ENCODE measurements at regions not wholly inside any gene's neighbourhood (a gene's known extent, or its start where the extent isn't known, plus 50 kb on each side); places are given as distances from the start of the nearest gene placed in this dataset.
"Not testable (repeated sequence)": the region's sequence is repeated elsewhere in the genome, so short reads cannot be mapped to it uniquely, and the experiment has no call there.

DNA sequence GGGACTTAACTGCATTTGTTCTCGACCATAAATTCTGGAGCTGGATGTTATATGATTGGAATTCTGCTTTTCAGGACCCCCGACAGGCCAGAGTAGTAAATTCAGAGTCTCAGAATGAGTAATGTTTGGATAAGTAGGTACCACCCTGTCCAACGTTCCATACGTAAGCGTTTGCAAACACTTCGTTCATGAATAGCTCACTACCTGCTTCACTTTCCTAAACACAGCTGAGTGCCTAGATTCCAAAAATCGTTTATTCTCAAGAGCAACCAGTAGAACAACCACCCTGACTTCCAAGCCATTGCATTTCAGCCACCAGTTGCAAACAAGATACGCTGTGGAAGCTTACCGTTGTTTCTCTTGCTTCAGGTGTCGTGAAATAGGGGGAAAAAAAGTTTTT lies 101.3 kb upstream of the DMRT1 start:
- DNase-seq (ENCODE audit: low read depth in 2 of 3, low spot score in 1 of 3), result no peak

DNA sequence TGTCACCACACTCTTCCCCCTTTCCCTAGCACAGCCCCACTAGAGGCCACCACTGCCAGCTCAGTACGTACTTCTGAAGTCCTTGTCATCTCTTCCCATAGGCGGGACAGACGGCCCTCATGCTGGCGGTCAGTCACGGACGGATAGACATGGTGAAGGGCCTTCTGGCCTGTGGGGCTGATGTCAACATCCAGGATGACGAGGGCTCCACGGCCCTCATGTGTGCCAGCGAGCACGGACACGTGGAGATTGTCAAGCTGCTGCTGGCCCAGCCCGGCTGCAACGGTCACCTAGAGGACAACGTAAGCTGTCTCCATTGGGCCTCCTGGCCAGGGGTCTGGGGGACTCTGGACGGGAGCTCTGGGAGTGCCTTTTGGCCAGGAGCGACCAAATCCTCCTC lies 99.4 kb upstream of the DMRT1 start:
- DNase-seq (ENCODE audit: low read depth in 2 of 3, low spot score in 1 of 3), result no peak

DNA sequence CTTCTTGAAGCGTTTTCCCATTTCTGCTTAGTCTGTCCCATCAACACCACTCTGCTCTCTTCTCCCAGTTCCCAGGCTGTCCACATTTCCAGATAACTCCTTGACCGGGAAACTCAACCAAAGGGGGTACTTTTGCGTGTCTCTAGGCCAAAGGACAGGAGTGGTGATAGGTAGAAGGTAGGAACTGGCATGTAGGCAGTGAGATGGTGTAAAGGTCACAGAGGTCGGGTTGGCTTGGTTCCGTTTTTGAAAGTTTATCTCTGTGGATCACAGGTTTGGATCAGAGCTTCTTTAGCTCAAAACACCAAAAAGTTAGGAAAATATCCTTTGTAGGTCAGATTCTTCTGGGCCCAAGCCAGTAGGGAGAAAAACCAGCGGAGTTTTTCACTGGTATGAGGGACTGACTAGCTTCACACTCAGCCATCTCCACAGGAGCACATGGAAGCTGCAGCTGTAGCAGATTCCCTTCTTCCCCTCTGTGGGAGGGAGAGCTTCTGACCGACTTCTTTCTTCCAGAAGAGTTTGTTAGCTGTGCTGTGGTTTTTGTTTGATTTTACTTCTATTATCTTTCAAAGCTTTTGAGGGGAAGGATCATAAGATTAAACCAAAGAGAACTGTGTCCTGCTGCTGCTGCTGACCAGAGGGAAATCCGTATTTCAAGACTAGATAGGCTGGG lies 98.4 kb upstream of the DMRT1 start:
- DNase-seq (ENCODE audit: low read depth in 2 of 3, low spot score in 1 of 3), result no peak

DNA sequence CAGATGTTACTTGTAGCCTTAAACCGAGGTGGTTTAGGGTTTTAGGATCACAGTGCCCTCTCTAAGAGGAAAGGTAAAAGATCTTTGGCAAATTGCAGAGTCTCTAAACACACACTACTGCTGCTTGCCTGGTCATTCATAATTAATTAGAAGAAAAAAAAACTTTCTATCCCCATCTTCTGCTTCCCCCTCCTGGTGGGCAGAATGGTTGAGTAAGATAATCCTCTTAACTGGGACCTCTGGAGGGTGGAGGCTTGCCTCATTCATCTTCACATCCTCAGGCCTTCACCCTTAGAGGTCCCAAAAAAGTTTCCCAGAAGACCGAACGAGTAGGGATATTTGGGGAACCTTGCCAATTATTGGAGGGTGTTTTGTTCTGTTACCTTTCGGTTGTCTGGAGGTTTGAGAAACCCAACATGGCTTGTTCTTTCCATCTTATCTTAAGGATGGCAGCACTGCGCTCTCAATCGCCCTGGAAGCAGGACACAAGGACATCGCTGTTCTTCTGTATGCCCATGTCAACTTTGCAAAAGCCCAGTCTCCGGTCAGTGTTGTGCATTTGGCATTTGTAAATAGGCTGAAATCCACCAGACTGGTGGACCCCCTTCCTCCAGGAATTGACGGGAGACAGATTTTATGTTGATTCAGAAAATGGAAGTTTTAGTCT lies 97.3 kb upstream of the DMRT1 start:
- DNase-seq (ENCODE audit: low read depth in 2 of 3, low spot score in 1 of 3), result no peak

DNA sequence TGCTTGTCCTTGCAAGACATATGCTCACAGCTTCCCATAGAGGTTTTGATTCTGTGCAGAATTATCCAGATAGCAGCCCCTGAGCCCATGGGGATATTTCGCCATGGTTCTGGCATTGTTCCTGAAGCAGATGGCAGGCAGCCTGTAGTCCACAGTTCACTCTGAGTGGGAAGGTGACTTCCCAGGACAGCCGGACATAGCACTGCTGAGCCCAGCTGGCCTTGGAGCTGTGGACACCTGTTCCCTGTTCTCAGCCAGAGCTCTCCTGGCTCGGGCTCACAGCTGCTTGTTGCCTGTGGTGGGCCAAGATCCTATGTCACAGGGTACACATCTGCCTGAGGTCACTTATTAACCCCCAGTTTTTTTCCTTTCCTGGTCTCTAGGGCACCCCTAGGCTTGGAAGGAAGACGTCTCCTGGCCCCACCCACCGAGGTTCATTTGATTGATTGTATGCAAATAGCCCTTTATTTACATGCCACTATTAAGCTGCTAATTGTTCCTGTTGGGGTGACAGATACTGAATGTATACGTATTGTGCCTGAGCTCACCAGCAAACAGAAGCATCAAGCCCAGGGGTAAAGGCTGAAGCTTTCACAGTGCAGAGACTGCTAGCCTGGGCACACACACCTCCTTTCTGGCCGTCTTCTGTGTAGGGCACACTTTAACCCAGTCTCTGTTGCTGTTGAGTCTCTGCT lies 96.6 kb upstream of the DMRT1 start:
- DNase-seq (ENCODE audit: low read depth in 2 of 3, low spot score in 1 of 3), result no peak

DNA sequence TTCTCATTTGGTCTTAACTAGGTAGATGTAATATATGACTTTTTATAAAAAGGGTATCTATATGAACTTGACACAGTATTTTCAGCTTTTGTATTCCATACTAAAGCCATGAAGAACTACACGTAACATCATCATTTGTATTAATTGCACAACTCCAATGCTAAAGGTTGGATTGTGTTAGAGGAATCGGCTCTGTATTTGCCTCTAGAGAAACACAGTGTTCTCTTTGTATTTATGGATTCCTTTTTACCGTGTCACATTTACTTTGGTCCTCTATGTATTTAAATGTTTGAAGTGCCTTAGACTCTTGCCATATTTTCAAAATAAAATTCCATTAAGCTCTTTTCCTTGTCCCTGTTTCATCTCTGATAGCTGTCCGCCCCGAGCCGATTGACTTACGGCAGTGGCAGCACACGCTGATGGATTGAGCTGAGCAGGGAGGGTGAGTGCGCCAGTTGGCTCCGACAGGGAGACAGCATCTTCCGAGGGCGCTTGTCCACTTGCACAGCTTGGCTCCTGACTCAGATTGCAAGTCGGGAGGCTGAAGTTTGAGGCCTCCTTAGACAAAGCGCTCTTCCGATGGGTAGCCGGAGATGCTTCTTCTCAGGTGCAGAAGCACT lies 95.6 kb upstream of the DMRT1 start:
- DNase-seq (ENCODE audit: low read depth in 2 of 3, low spot score in 1 of 3), result no peak

DNA sequence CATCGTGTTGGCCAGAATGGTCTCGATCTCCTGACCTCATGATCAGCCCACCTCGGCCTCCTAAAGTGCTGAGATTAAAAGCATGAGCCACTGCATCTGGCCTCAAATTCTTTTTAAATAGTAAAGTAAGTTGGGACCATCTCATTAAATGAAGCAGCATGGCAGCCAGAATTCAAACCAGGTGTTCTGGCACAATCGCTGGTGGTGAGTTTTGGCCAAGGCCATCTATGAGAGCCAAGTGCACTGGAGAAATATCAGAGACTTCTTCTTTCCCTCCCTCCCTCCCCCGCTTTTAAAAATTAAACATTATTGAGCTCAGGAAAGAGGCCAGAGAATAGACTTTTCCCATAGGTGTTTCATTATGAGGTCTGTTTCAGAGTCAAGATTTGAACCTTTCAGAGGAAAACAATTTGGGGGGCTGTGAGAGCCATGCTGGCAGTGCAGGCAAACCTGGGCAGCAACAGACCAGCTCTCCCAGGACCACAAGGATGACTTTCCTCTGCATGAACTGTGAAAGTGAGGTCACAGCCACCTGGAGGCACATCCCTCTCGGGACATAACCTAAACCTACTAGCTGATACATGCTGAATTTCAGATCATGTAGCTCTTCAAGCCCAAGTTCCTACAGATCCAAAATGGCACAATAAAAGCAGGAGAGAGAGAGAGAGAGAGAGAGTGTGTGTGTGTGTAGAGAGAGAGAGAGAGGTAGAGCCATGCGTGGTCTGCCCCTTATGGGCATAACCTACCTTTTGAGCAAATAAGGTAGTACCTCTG lies 94.6 kb upstream of the DMRT1 start:
- DNase-seq (ENCODE audit: low read depth in 2 of 3, low spot score in 1 of 3), result no peak

DNA sequence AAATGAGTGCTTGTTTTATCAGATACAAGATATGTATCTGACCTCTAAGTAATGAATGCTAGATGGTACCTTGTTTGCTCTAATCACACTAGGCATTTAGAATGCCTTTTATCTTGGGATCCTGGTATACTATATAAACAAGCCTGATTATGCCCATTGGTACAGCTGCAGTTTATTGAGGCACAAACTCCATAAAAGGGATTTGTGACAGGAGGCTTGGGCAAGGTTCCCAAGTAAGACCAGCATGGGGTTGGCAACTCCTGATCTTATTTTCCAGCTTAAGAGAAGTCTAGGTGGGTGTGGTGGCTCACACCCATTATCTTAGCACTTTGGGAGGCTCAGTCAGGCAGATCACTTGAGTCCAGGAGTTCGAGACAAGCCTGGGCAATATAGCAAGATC lies 93.9 kb upstream of the DMRT1 start:
- DNase-seq (ENCODE audit: low read depth in 2 of 3, low spot score in 1 of 3), result no peak

DNA sequence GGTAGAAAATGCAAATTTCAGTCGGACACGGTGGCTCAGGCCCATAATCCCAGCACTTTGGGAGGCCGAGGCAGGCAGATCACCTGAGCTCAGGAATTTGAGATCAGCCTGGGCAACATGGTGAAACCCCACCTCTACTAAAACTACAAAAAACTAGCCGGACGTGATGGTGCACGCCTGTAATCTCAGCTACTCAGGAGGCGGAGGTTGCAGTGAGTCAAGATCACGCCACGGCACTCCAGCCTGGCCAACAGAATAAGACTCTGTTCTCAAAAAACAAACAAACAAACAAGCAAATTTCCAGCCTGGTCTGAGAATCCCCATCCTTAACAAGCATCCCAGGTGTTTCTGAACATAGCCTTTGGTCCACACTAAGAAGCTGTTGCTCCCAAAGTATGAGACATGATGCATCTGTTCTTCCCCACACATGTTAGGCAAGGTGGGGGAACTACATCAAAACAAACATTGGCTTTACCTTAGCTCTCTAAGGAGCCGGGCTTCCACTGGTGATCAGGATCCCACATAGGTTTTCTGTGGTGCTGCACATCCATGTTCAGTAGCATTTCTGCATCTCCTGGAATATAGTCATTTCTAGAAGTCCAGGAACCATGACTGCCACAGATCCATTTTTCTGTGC lies 92.5 kb upstream of the DMRT1 start:
- DNase-seq (ENCODE audit: low read depth in 2 of 3, low spot score in 1 of 3), result no peak

DNA sequence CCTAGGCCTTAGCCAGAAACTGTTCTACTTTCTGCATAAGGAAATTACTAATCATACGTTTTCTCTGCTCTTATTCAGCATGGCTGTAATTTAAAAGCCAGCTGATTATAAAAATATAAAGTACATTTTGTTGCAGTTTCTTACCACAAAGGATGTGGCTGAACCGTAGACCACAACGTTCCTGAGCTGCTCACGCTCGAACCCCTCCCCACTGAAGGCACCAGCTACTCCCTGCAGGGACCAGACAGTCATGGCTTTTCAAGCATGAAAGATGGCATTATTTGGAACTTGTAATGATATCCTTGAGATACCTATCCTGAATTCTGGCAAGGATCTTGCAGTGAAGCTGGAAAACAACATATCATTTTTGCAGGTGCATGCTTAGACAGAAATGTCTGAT lies 91.8 kb upstream of the DMRT1 start:
- DNase-seq (ENCODE audit: low read depth in 2 of 3, low spot score in 1 of 3), result no peak

DNA sequence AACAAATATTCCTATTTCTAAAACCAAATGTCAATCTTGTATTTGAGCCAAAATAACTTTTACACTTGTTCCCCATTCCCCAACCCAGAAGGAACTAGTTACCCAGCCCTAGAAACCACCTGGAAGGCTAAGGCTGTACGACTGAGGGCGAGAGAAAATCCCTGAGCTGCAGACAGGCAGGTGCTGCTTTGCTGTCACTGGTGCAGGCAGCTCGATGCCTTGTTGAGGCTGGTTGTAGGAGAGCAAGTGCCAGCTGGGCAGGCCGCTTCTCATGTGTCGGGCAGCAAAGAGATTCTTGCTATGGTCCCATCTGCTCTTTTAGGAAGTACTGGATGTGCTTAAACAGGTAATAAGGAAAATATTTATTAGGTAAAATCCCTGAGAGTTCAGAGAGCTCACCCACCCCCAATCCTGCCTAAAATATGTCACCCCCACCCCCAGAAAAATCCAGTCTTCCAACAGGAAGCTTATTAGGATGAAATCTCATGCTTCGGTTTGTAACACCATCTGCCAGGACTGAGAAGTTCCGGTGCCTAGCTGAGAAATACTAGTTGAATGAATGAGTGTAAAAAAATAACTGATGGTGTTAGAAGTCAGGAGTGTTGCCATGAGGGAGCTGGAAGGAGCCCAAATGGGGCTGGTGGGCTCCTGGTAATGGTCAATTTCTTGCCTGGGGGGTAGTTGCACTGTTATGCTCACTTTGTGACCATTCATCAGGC lies 91.1 kb upstream of the DMRT1 start:
- DNase-seq (ENCODE audit: low read depth in 2 of 3, low spot score in 1 of 3), result no peak

DNA sequence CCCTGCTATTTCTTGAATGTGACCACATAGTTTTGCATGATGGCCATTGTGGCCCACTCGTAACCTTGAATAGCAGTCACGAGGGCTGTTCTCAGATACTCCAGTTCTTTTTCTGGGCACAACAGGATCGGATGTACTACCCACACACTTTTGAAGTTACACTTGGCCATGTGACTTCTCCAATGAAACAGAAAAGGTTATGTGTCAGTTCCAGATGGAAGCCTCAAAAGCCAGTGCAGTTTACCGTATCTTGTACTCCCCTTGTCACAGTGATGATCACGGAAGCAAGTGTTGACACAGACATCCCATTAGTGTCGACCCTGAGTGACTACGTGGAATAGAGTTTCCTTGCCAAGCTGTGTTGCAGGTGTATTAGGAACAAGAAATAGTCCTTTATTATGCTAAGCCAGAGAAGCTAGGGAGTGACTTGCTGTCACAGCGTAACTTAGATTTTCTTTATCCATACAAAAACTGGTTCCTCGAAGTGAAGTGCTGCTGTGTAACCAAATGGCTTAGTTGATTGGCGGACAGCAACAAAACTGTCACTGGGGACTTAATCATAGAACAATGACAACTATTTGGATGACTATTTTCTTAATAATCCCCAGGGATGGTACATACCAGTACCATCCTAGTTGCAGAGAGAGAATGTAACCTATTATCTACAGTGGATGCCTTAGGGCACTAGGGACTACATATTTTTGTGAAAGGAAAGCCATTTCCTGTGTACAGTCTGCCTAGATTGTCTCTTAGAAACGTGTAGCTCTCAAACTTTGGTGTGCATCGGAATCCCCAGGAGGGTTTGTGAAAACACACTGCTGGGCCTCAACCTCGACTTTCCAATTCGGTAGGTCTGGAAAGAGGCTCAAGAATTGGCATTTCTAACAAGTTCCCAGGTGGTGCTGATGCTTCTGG lies 90.1 kb upstream of the DMRT1 start:
- DNase-seq (ENCODE audit: low read depth in 2 of 3, low spot score in 1 of 3), result no peak

DNA sequence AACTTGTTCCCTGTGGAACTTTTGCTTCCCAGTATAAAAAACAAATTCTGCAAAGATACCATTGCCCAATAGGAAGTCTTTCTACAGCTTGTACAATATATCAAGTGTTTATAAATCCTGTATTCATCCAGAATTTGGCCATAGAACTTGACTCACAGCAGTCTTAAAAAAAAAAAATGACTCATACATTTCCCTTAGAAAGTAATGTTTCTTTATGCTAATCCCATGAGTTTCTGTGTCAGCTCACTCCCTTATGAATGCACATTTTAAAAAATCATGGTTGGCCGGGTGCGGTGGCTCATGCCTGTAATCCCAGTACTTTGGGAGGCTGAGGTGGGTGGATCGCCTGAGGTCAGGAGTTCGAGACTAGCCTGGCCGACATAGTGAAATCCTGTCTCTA lies 89.3 kb upstream of the DMRT1 start:
- no peak for DNase-seq (ENCODE audit: low read depth in 2 of 3, low spot score in 1 of 3)

DNA sequence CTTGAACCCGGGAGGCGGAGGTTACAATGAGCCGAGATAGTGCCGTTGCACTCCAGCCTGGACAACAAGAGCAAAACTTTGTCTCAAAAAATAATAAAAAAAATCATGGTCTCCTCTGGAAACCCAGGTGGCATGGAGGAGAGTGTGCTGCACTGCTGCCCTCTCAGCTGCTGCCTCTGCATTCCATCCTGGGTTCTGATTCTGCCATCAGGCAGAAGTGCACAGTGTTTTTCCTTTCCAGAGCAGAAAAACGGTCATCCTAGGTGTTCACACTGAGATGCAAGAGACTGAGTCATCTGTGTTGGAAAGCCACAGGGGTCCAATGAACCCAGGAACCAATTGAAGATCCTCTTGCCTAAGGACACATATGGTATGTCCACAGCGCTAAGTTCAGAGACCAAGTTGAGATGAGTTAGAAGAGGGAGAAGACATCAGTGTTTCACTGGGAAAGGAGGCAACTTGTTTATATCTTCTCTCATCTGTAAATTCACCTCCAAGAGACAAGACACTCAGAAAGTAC lies 88.8 kb upstream of the DMRT1 start:
- no peak for DNase-seq (ENCODE audit: low read depth in 2 of 3, low spot score in 1 of 3)

DNA sequence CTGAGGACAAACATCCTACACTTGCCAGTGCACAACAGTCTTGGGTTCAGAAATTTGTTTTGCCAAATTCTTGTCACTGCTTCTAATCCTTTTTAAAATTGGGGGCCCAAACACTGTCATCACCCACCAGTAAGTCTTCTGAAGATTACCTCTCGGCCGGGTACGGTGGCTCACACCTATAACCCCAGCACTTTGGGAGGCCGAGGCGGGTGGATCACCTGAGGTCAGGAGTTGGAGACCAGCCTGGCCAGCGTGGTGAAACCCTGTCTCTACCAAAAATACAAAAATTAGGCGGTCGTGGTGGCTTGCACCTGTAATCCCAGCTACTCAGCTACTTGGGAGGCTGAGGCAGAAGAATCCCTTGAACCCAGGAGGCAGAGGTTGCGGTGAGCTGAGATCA lies 87.8 kb upstream of the DMRT1 start:
- not testable (repeated sequence) for DNase-seq (ENCODE audit: low read depth in 2 of 3, low spot score in 1 of 3)

DNA sequence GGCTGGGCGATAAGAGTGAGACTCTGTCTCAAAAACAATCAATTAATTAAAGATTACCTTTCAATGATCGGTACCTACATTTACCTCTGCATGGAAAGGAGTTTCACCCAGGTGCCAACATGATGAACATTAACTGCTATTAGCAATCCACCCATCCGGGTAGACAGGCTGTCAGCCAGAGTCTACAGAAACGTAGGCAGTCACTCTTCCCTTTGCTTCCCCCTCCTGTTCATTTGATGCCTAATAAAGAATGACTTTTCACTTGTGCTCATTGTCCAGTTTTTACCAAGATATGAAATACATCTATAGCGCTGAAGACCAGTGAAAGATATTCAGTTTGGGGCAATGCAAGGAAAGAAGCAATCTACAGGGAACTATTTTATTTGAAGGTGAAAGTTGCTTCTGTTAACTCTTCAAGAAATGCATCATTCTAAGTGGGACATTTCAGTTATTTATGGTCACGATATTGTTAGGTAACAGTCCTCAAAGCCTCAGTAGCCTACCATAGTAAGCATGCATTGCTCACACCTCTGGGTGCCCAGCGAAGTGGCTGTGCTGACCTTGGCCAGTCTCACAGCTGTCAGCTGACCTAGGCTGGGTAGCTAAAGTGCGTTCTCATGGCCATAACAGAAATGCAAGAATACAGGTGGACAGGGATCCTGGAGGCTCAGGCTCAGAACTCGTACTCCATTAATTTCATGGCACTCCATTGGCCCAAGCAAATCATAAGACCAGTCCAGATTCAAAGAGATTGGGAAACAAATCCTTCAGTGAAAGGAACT lies 87.2 kb upstream of the DMRT1 start:
- no peak for DNase-seq (ENCODE audit: low read depth in 2 of 3, low spot score in 1 of 3)

DNA sequence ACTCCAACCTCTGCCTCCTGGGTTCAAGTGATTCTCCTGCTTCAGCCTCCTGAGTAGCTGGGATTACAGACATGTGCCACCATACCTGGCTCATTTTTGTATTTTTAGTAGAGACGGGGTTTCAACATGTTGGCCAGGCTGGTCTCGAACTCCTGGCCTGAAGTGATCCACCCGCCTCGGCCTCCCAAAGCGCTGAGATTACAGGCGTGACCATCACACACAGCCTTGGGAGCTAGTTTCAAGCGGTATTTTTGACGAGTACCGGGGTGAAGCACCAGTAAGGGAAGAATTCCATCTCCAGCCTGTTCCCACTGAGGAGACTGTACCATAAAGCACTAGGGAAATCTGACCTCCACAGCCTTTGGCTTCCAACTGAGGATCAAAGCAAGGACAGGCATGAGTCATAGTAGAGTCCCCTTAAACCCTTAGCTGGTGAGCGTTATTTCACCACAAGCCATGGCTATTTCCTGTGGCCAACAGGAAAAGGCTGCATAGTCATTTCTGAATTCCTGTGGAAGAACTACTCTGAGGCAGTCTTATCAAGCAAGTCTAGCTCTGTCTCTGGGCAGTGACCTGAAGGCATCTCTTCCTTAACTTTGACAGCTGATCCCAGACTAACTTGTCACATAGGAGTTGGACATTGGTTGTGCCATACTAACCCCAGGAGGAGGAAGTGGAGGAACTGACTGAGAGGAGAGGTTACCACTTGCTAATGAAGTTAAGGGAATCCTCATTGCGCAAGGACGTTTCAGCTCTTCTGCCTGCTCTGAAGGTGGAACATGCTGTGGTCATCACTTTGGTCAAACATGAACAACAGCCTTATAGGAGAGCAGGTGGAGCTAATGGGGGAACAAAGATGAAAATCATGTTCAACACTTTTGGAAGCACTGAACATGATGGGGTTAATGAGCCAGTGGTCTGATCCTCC lies 85.8 kb upstream of the DMRT1 start:
- DNase-seq (ENCODE audit: low read depth in 2 of 3, low spot score in 1 of 3), result no peak
